ENCODE measurements at regions not wholly inside any gene's neighbourhood (a gene's known extent, or its start where the extent isn't known, plus 50 kb on each side); places are given as distances from the start of the nearest gene placed in this dataset.

DNA sequence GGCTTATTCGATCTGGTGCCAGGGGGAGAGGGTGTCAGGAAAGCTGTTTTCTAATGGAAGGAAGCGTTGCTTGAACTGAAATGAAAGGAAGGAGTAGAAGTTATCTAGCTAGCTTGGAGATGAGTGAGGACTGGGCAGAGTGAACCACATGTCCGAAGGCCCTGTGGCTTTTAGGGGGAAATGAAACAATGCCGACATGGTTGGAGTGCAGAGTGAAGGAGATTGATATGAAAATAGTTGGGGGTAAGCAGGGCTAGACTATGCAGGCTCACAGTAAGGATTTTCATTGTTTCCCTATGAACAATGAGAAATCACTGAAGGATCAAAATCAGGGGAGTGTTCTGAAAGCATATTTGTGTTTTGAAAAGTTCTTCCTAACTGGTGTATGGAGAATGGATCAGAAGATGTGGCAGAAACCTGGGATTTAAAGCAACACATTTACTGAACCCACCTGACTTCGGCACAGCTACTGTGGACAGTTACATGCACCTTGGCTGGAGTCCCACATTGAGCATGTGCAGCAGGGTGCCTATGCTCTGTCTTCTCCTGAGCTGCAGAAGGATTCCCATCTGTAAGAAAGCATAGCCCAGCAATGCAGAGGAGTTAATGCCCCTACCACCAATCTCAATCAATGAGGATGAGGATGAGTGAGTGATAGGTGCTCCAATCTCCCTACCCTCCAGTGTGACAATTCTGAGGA, 144.4 kb upstream of the TBCA start:
- peak; percentile 29 for FAIRE-seq
- H4K20me1 ChIP-seq (ENCODE audit: control insufficient read depth, extremely low read depth, insufficient read depth, low read length): no peaks in the 10 kb centered on the region

DNA sequence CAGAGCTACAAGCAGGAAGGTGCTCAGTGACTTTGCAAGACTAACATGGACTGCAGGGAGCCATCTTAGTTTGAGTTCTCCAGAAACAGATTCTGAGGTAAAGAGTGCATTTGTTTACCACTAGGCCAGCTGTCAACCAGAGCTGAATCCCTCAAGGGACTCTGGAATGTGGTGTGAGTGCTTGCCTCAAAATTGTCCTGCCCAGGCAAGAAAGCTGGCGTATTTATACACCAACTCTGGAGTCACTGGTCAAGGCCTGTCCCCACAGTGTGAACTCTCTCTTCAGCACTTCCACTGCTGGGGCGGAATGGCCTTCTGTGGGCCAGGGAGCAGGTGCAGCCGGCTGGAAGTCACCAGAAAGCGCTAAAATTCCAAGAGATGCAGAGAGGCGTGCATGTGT, 139.2 kb upstream of the TBCA start:
- Histone ChIP-seq H3K27me3 (ENCODE audit: control insufficient read depth, extremely low read depth, insufficient read depth, low read length) (peaks cover 16% of the 10 kb centered on the region), H3K9ac (ENCODE audit: control insufficient read depth, extremely low read depth, insufficient read depth, low read length) (no peak overlapping the region), H2AFZ (ENCODE audit: control insufficient read depth, low read length) (no peak overlapping the region), H3K4me3 (ENCODE audit: control insufficient read depth in 2 of 3, extremely low read depth in 1 of 3, insufficient read depth in 2 of 3, low read depth in 1 of 3, low read length in 3 of 3) (no peak overlapping the region), H4K20me1 (ENCODE audit: control insufficient read depth, extremely low read depth, insufficient read depth, low read length) (no peaks in the 10 kb centered on the region), H3K79me2 (ENCODE audit: control insufficient read depth, insufficient read depth, low read length) (no peaks in the 10 kb centered on the region), H3K27ac (ENCODE audit: control insufficient read depth, insufficient read depth, low read length) (no peak overlapping the region), H3K4me2 (ENCODE audit: control insufficient read depth, extremely low read depth, insufficient read depth, low read depth, low read length) (no peak overlapping the region), H3K9me1 (ENCODE audit: control insufficient read depth, extremely low read depth, insufficient read depth, low read length) (no peaks in the 10 kb centered on the region), H3K9me3 (ENCODE audit: control insufficient read depth, low read depth, low read length) (no peaks in the 10 kb centered on the region), H3K4me1 (ENCODE audit: control insufficient read depth, extremely low read depth, insufficient read depth, low read length) (no peaks in the 10 kb centered on the region), H3K36me3 (ENCODE audit: control insufficient read depth in 2 of 2, extremely low read depth in 1 of 2, insufficient read depth in 2 of 2, low read length in 2 of 2) (no peaks in the 10 kb centered on the region)
- dilution Hi-C loops (cut with MboI; ENCODE audit: extremely low pct_ligation_motif_present, low sequenced_read_pairs): no loop called here
- DNase-seq (ENCODE audit: low read depth, low spot score) (no peak), FAIRE-seq (no peak)
- TF ChIP-seq EZH2 (IDR thresholded peaks at IDR 0.05; ENCODE audit: low read length): no peak
- TF ChIP-seq, protein P1, sequence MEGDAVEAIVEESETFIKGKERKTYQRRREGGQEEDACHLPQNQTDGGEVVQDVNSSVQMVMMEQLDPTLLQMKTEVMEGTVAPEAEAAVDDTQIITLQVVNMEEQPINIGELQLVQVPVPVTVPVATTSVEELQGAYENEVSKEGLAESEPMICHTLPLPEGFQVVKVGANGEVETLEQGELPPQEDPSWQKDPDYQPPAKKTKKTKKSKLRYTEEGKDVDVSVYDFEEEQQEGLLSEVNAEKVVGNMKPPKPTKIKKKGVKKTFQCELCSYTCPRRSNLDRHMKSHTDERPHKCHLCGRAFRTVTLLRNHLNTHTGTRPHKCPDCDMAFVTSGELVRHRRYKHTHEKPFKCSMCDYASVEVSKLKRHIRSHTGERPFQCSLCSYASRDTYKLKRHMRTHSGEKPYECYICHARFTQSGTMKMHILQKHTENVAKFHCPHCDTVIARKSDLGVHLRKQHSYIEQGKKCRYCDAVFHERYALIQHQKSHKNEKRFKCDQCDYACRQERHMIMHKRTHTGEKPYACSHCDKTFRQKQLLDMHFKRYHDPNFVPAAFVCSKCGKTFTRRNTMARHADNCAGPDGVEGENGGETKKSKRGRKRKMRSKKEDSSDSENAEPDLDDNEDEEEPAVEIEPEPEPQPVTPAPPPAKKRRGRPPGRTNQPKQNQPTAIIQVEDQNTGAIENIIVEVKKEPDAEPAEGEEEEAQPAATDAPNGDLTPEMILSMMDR (optimal IDR thresholded peaks at IDR 0.05 in 1 of 3, IDR thresholded peaks at IDR 0.05 in 1 of 3, conservative IDR thresholded peaks at IDR 0.05 in 1 of 3; ENCODE audit: extremely low read depth in 1 of 3, insufficient read depth in 2 of 3, low read length in 3 of 3): no peak

More for the DNA sequence above, 144.4 kb upstream of the TBCA start:
- no peaks in the 10 kb centered on the region for H3K36me3 ChIP-seq (ENCODE audit: control insufficient read depth in 2 of 2, extremely low read depth in 1 of 2, insufficient read depth in 2 of 2, low read length in 2 of 2)
- no peak for TF ChIP-seq EZH2 (IDR thresholded peaks at IDR 0.05; ENCODE audit: low read length)
- TF ChIP-seq, protein P1 (optimal IDR thresholded peaks at IDR 0.05 in 1 of 3, IDR thresholded peaks at IDR 0.05 in 1 of 3, conservative IDR thresholded peaks at IDR 0.05 in 1 of 3; ENCODE audit: extremely low read depth in 1 of 3, insufficient read depth in 2 of 3, low read length in 3 of 3): no peak
- no peak overlapping the region for H3K9ac ChIP-seq (ENCODE audit: control insufficient read depth, extremely low read depth, insufficient read depth, low read length)
- no peaks in the 10 kb centered on the region for H3K9me1 ChIP-seq (ENCODE audit: control insufficient read depth, extremely low read depth, insufficient read depth, low read length)
- H3K27me3 ChIP-seq (ENCODE audit: control insufficient read depth, extremely low read depth, insufficient read depth, low read length): no peaks in the 10 kb centered on the region
- no peak for DNase-seq (ENCODE audit: low read depth, low spot score)
- no peak overlapping the region for H3K27ac ChIP-seq (ENCODE audit: control insufficient read depth, insufficient read depth, low read length)
- H3K4me2 ChIP-seq (ENCODE audit: control insufficient read depth, extremely low read depth, insufficient read depth, low read depth, low read length): no peak overlapping the region
- no peak overlapping the region for H3K4me3 ChIP-seq (ENCODE audit: control insufficient read depth in 2 of 3, extremely low read depth in 1 of 3, insufficient read depth in 2 of 3, low read depth in 1 of 3, low read length in 3 of 3)
- H3K4me1 ChIP-seq (ENCODE audit: control insufficient read depth, extremely low read depth, insufficient read depth, low read length): peaks cover 14% of the 10 kb centered on the region
- no peaks in the 10 kb centered on the region for H3K9me3 ChIP-seq (ENCODE audit: control insufficient read depth, low read depth, low read length)
- H3K79me2 ChIP-seq (ENCODE audit: control insufficient read depth, insufficient read depth, low read length): no peaks in the 10 kb centered on the region
- dilution Hi-C loops (cut with MboI; ENCODE audit: extremely low pct_ligation_motif_present, low sequenced_read_pairs): no loop called here
- no peak overlapping the region for H2AFZ ChIP-seq (ENCODE audit: control insufficient read depth, low read length)

Measured in keratinocyte (primary cell).